ENCODE measurements at regions not wholly inside any gene's neighbourhood (a gene's known extent, or its start where the extent isn't known, plus 50 kb on each side); places are given as distances from the start of the nearest gene placed in this dataset.

GRCh38 chr21:15483138-15483780 is 246.5 kb upstream of the USP25 start (continued):
- TF ChIP-seq ZNF407 (CRISPR knock-in tag; IDR thresholded peaks at IDR 0.05; ENCODE audit: not compliant biosample characterization) (no peak), ZNF710 (CRISPR knock-in tag; IDR thresholded peaks at IDR 0.05; ENCODE audit: borderline replicate concordance) (peak; percentile 34; the same call in 1 of the 2 replicates), HOXD1 (CRISPR knock-in tag; IDR thresholded peaks at IDR 0.05) (no peak), NFKB2 (CRISPR knock-in tag; IDR thresholded peaks at IDR 0.05; ENCODE audit: borderline replicate concordance) (no peak), KDM1A (CRISPR knock-in tag; IDR thresholded peaks at IDR 0.05) (peak; percentile 41; the same call in 1 of the 2 replicates), CHCHD3 (CRISPR knock-in tag; IDR thresholded peaks at IDR 0.05) (no peak), FUBP1 (CRISPR knock-in tag; IDR thresholded peaks at IDR 0.05; ENCODE audit: borderline replicate concordance) (no peak), ZNF652 (CRISPR knock-in tag; IDR thresholded peaks at IDR 0.05; ENCODE audit: borderline replicate concordance, low read depth) (peak; percentile 27; the same call in 1 of the 2 replicates), BATF2 (CRISPR knock-in tag; IDR thresholded peaks at IDR 0.05) (no peak), BORCS8-MEF2B (CRISPR knock-in tag; IDR thresholded peaks at IDR 0.05) (0 out of 2 replicates have a peak, but pooled peaks have one; percentile 45), GMEB1 (CRISPR knock-in tag; IDR thresholded peaks at IDR 0.05; ENCODE audit: borderline replicate concordance) (no peak), ZNF431 (CRISPR knock-in tag; IDR thresholded peaks at IDR 0.05; ENCODE audit: borderline replicate concordance, low read depth) (no peak), ZNF788 (CRISPR knock-in tag; IDR thresholded peaks at IDR 0.05; ENCODE audit: borderline replicate concordance) (peak; percentile 51; the same call in 1 of the 2 replicates), ERF (CRISPR knock-in tag; IDR thresholded peaks at IDR 0.05) (no peak)
